Stimulated activated effector memory CD8-positive, alpha-beta T cell treated with anti-CD3 and anti-CD28 coated beads, Interleukin-12 subunit alpha, Interleukin-12 subunit beta, amount 100 ng/mL, for 72 hours (primary cell): ENCODE measurements at regions not wholly inside any gene's neighbourhood (a gene's known extent, or its start where the extent isn't known, plus 50 kb on each side); places are given as distances from the start of the nearest gene placed in this dataset.

Experiments
- ATAC-seq: fragments of 150-1000 bp; cut with Tn5 transposase; 2 replicates; pipeline ENCODE4 v1.10.0; 2021
- DNase-seq, 2 donors: peaks; one replicate each; pipeline ENCODE4 v3.0.0; 2021 to 2022; ENCODE audit warnings: low spot score in 2 of 2
- H3K27ac Mint-ChIP-seq: one replicate; pipeline ENCODE4 v1.8.0; 2022; ENCODE audit warnings: mild to moderate bottlenecking, mixed read lengths
- H3K36me3 Mint-ChIP-seq: one replicate; pipeline ENCODE4 v1.8.0; 2022; ENCODE audit warnings: mild to moderate bottlenecking, mixed read lengths
- H3K4me1 Mint-ChIP-seq: one replicate; pipeline ENCODE4 v1.8.0; 2022; ENCODE audit warnings: mixed read lengths
- H3K4me3 Mint-ChIP-seq: one replicate; pipeline ENCODE4 v1.8.0; 2022; ENCODE audit warnings: mild to moderate bottlenecking, mixed read lengths
- H3K9me3 Mint-ChIP-seq: one replicate; pipeline ENCODE4 v1.8.0; 2022; ENCODE audit warnings: mixed read lengths

DNA sequence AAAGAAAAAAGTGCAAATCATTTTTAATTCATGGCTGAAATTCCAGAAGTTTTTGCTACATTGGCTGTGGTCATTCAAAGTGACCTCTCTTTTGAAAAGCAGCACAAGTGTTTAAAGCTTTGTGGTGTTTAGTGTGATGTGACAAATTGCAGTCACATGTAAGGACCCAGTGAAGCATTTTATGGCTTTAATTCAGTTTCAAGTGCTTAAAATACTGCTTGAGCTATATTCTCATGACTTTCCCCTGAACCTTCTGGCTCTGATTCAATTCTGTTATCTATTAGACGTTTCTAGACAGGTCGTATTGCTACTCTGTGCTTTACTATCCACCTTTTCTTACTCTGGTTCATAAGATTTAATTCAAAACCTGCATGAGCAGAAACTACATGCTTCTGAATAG, 105.8 kb downstream of the FAT4 start:
- no peak overlapping the region for H3K27ac Mint-ChIP-seq
- no peaks in the 10 kb centered on the region for H3K4me1 Mint-ChIP-seq
- H3K4me3 Mint-ChIP-seq, result no peak overlapping the region
- H3K9me3 Mint-ChIP-seq, result peaks cover 7% of the 10 kb centered on the region
- no peaks in the 10 kb centered on the region for H3K36me3 Mint-ChIP-seq
- no peak for DNase-seq
- ATAC-seq, result no peak

DNA sequence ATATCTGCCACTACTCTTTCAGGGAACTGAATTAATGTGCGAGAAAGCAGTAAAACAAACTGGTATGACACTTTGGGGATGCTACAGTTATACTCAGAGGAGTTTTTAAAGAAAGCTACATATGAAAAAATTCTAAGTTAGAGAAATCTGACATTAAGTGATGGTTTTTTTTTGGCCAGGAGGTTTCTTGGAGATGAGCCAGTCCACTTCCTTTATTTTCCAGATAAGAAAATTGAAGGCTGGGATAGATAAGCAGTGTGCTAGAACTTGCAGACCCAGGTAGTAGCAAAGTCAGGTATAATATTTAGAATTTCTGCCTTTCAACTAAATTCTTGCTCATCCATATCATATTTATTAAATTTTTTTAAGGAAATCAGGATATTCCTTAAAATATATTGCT, 106.8 kb downstream of the FAT4 start:
- H3K9me3 Mint-ChIP-seq, result peaks cover 7% of the 10 kb centered on the region
- DNase-seq (no peak), ATAC-seq (no peak)
- H3K4me3 Mint-ChIP-seq, result no peak overlapping the region
- H3K36me3 Mint-ChIP-seq, result no peaks in the 10 kb centered on the region
- no peaks in the 10 kb centered on the region for H3K4me1 Mint-ChIP-seq
- no peak overlapping the region for H3K27ac Mint-ChIP-seq

GRCh38 chr4:125423124-125423523, 108.4 kb downstream of the FAT4 start:
- H3K4me1 Mint-ChIP-seq, result no peaks in the 10 kb centered on the region
- H3K27ac Mint-ChIP-seq, result no peak overlapping the region
- DNase-seq, result no peak
- H3K9me3 Mint-ChIP-seq, result peaks cover 7% of the 10 kb centered on the region
- no peak for ATAC-seq
- H3K36me3 Mint-ChIP-seq, result no peaks in the 10 kb centered on the region
- H3K4me3 Mint-ChIP-seq, result no peak overlapping the region

GRCh38 chr4:125428832-125429231, 114.1 kb downstream of the FAT4 start:
- H3K27ac Mint-ChIP-seq, result no peak overlapping the region
- no peak overlapping the region for H3K4me3 Mint-ChIP-seq
- peaks cover 11% of the 10 kb centered on the region for H3K9me3 Mint-ChIP-seq
- H3K4me1 Mint-ChIP-seq, result no peaks in the 10 kb centered on the region
- H3K36me3 Mint-ChIP-seq, result no peaks in the 10 kb centered on the region
- ATAC-seq, result no peak
- DNase-seq, result no peak

DNA sequence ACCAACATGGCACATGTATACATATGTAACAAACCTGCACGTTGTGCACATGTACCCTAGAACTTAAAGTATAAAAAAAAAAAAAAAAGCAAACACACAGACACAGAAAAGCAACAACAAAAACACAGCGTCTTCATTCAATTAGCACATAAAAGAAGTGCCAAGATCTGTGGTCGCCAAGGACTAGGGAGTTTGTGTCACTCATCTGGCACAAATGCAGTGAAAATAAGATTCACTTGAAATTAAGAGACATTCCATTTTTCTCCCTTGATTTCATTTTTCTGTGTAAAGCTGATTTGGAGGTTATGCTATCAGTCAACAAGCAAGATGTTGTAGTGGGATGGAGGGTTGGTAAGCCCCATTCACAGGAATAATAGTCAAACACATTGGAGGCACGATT, 115.3 kb downstream of the FAT4 start:
- H3K4me1 Mint-ChIP-seq, result no peaks in the 10 kb centered on the region
- DNase-seq, result no peak
- H3K36me3 Mint-ChIP-seq, result no peaks in the 10 kb centered on the region
- H3K4me3 Mint-ChIP-seq, result no peak overlapping the region
- no peak for ATAC-seq
- H3K9me3 Mint-ChIP-seq, result peaks cover 7% of the 10 kb centered on the region
- no peak overlapping the region for H3K27ac Mint-ChIP-seq

GRCh38 chr4:125432078-125432477, 117.3 kb downstream of the FAT4 start:
- H3K4me3 Mint-ChIP-seq, result no peak overlapping the region
- ATAC-seq, result no peak
- peaks cover 15% of the 10 kb centered on the region for H3K9me3 Mint-ChIP-seq
- H3K4me1 Mint-ChIP-seq, result no peaks in the 10 kb centered on the region
- no peak overlapping the region for H3K27ac Mint-ChIP-seq
- DNase-seq, result no peak
- H3K36me3 Mint-ChIP-seq, result no peaks in the 10 kb centered on the region

GRCh38 chr4:125433453-125433852, 118.7 kb downstream of the FAT4 start:
- Mint-ChIP-seq H3K4me3 (no peak overlapping the region), H3K36me3 (no peaks in the 10 kb centered on the region), H3K27ac (no peak overlapping the region), H3K9me3 (peaks cover 13% of the 10 kb centered on the region), H3K4me1 (no peaks in the 10 kb centered on the region)
- DNase-seq (no peak), ATAC-seq (no peak)

DNA sequence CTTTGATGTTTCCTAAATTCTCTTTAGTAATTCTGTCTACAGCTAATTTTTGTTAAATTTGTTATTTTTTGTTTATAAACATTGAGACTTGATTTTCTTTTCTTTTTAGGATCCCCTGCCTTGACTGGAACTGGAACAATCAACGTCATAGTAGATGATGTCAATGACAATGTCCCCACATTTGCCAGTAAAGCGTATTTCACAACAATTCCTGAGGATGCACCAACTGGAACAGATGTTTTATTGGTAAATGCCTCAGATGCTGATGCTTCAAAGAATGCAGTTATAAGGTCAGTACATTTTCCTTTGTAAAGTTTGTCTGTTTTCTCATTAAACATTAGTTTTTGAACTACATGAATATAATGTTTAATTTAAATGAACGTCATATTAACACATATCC, 119.4 kb downstream of the FAT4 start:
- Mint-ChIP-seq H3K4me3 (no peak overlapping the region), H3K36me3 (no peaks in the 10 kb centered on the region), H3K4me1 (no peaks in the 10 kb centered on the region), H3K9me3 (peaks cover 15% of the 10 kb centered on the region), H3K27ac (no peak overlapping the region)
- no peak for DNase-seq
- ATAC-seq, result no peak

- no peaks in the 10 kb centered on the region for H3K36me3 Mint-ChIP-seq
- H3K4me3 Mint-ChIP-seq, result no peak overlapping the region
- H3K9me3 Mint-ChIP-seq, result peaks cover 18% of the 10 kb centered on the region
- DNase-seq (no peak), ATAC-seq (no peak)
- H3K27ac Mint-ChIP-seq, result no peak overlapping the region
- no peaks in the 10 kb centered on the region for H3K4me1 Mint-ChIP-seq
Observed at GRCh38 chr4:125440814-125441213, 126.1 kb downstream of the FAT4 start.

DNA sequence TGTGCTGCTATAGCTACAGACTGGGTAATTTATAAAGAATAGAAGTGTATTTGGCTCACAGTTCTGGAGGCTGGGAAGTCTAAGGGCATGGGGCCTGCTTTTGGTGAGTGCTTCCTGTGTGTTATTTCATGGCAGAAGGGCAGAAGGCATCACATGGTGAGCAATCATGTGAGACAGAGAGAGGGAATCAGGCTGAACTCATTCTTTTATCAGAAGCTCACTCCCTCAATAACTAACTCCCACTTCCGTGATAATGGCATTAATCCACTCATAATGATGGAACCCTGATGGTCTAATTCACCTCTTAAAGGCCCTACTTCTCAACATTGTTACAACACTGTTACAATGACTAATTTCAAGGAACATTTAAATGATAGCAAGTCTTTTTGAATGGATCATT, 129.4 kb downstream of the FAT4 start:
- Mint-ChIP-seq H3K4me1 (no peaks in the 10 kb centered on the region), H3K36me3 (no peaks in the 10 kb centered on the region), H3K9me3 (peaks cover 11% of the 10 kb centered on the region), H3K4me3 (no peak overlapping the region), H3K27ac (no peak overlapping the region)
- ATAC-seq (no peak), DNase-seq (no peak)

DNA sequence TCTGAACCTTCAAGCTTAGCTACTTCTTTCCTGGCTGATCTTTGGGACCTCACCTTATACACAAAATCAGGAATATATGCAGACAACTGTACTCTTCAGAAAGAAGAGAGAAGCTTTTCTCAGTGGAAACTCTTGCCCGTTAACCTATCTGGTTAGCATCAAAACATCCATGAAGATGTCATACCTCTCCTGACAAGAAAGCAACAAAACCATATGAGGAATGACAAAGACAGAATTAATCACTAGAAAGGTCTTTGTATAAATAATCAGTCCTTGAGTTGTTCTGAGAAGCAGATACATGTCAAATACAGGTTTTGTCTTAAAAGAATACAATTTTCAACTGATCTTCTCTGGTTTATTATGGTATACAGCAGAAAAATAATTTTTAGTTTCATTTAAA, 130.8 kb downstream of the FAT4 start:
- ATAC-seq (no peak), DNase-seq (no peak)
- no peak overlapping the region for H3K4me3 Mint-ChIP-seq
- no peak overlapping the region for H3K27ac Mint-ChIP-seq
- no peaks in the 10 kb centered on the region for H3K36me3 Mint-ChIP-seq
- no peaks in the 10 kb centered on the region for H3K4me1 Mint-ChIP-seq
- H3K9me3 Mint-ChIP-seq, result peaks cover 5% of the 10 kb centered on the region

DNA sequence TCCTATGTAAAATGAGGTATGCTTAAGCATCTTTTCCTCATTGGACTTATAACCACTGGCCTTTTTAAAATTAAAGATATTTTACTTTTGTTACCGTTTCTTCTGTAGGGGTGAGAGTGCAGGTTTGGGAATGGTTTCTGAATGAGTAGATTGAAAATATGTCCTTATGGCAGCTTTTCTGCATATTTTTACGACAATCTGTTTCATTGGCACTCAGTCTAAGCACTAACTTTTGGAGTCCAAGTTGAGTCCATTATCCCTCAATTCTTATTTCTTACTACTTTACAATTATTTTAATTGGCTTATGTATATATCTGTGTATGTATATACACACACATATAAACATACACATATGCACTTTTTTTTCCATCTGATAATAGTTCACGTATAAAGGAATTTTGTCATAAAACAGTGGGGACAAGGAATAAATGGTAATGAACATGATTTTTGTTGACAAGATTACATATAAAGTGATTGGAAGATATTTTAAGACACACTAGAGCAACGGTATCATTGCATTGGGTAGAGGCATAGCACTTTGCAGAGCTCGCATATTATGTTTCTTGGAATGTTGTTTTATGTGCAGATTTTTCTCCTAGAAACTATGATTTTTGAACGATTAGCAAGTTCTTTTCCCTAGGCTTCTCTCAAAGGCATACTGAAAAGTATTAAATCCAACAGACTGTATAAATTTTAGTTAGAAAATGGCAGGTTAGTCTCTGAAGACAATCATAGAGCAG, 133.0 kb downstream of the FAT4 start:
- no peaks in the 10 kb centered on the region for H3K4me1 Mint-ChIP-seq
- H3K9me3 Mint-ChIP-seq, result no peaks in the 10 kb centered on the region
- no peak for ATAC-seq
- no peak overlapping the region for H3K27ac Mint-ChIP-seq
- no peaks in the 10 kb centered on the region for H3K36me3 Mint-ChIP-seq
- H3K4me3 Mint-ChIP-seq, result no peak overlapping the region
- no peak for DNase-seq

GRCh38 chr4:125456075-125456474, 141.3 kb downstream of the FAT4 start:
- DNase-seq, result no peak

GRCh38 chr4:125459531-125459930, 144.8 kb downstream of the FAT4 start:
- Mint-ChIP-seq H3K4me3 (no peak overlapping the region), H3K27ac (no peak overlapping the region), H3K9me3 (peaks cover 2% of the 10 kb centered on the region), H3K4me1 (no peaks in the 10 kb centered on the region), H3K36me3 (no peaks in the 10 kb centered on the region)
- DNase-seq (no peak), ATAC-seq (no peak)

More at GRCh38 chr4:125456075-125456474, 141.3 kb downstream of the FAT4 start:
- no peaks in the 10 kb centered on the region for H3K36me3 Mint-ChIP-seq
- H3K4me3 Mint-ChIP-seq, result no peak overlapping the region
- peaks cover 2% of the 10 kb centered on the region for H3K9me3 Mint-ChIP-seq
- no peak overlapping the region for H3K27ac Mint-ChIP-seq
- ATAC-seq, result no peak
- no peaks in the 10 kb centered on the region for H3K4me1 Mint-ChIP-seq

- H3K4me3 Mint-ChIP-seq, result no peak overlapping the region
- no peak for ATAC-seq
- H3K27ac Mint-ChIP-seq, result no peak overlapping the region
- H3K36me3 Mint-ChIP-seq, result no peaks in the 10 kb centered on the region
- no peaks in the 10 kb centered on the region for H3K4me1 Mint-ChIP-seq
- DNase-seq, result no peak
- H3K9me3 Mint-ChIP-seq, result peaks cover 2% of the 10 kb centered on the region
Observed at GRCh38 chr4:125461676-125462363, 147.1 kb downstream of the FAT4 start.

DNA sequence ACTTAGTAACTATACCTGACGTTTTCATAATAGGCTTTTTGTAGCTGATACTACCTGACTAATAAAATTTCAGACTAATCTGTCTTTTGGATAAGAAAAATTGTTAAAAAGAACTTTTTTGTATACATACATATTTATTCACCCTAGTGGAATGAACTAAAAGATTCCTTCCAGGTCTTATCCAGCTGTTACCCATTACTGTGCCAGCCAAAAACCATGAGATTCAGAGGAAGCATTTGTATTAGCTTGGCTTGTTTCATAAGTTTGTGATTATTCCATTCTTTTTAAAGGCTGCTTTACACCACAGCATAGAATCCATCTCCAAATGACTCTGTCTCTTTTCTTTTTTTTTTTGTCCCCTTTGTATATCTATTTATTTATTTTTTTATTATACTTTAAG, 149.4 kb downstream of the FAT4 start:
- ATAC-seq, result no peak
- no peak overlapping the region for H3K27ac Mint-ChIP-seq
- DNase-seq, result no peak
- H3K9me3 Mint-ChIP-seq, result peaks cover 2% of the 10 kb centered on the region
- no peak overlapping the region for H3K4me3 Mint-ChIP-seq
- no peaks in the 10 kb centered on the region for H3K36me3 Mint-ChIP-seq
- H3K4me1 Mint-ChIP-seq, result no peaks in the 10 kb centered on the region
